K562 (cell line): ENCODE measurements at regions not wholly inside any gene's neighbourhood (a gene's known extent, or its start where the extent isn't known, plus 50 kb on each side); places are given as distances from the start of the nearest gene placed in this dataset.

ENCODE experiments used
- CTCF ChIP-seq, 3 experiments: IDR thresholded peaks in 2 of 3; conservative IDR thresholded peaks in 1 of 3; 2 replicates each; pipeline ENCODE4 v1.5.1; 2011 to 2012; ENCODE audit warnings: low read length in 3 of 3, mild to moderate bottlenecking in 3 of 3, control low read depth in 2 of 3, improper control_type of control experiment in 1 of 3, inconsistent platforms in 1 of 3, low read depth in 1 of 3, mixed read lengths in 1 of 3, moderate library complexity in 1 of 3; ENCODE audit not compliant: insufficient read depth in 2 of 3
- E2F5 ChIP-seq: sonication (generic); formaldehyde crosslinking; IDR thresholded peaks from 2 replicates; pipeline ENCODE4 v1.8.0; 2022; ENCODE audit warnings: mild to moderate bottlenecking, missing genetic modification reagents
- HCFC1 ChIP-seq: IDR thresholded peaks from 2 replicates; pipeline ENCODE4 v1.6.1; 2012; ENCODE audit warnings: low read depth, low read length, improper control_type of control experiment
- MLLT1 ChIP-seq, 2 experiments: fragments of 450-650 bp; IDR thresholded peaks; 2 replicates each; pipeline ENCODE4 v1.6.1; 2016
- SIX5 ChIP-seq, 2 experiments: IDR thresholded peaks; 2 replicates each; pipeline ENCODE4 v1.6.1; 2011; ENCODE audit warnings: low read length in 2 of 2, borderline replicate concordance in 1 of 2, low read depth in 1 of 2, mild to moderate bottlenecking in 1 of 2, moderate library complexity in 1 of 2; ENCODE audit not compliant: insufficient read depth in 1 of 2
- TAF1 ChIP-seq: IDR thresholded peaks from 2 replicates; pipeline ENCODE4 v1.6.1; 2011; ENCODE audit warnings: mild to moderate bottlenecking, low read length, moderate library complexity; ENCODE audit not compliant: insufficient read depth, control insufficient read depth, severe bottlenecking; ENCODE audit errors: extremely low read depth
- TAL1 ChIP-seq: fragments of 450-650 bp; IDR thresholded peaks from 2 replicates; pipeline ENCODE4 v1.6.1; 2016; ENCODE audit warnings: mild to moderate bottlenecking
- TOE1 ChIP-seq, 2 experiments: fragments of 450-650 bp in 1 of 2; sonication (generic) in 1 of 2; formaldehyde crosslinking in 1 of 2; IDR thresholded peaks; 2 replicates each; pipeline versions ENCODE4 v1.7.1 to v1.8.0; 2016 to 2022; ENCODE audit warnings: borderline replicate concordance in 2 of 2, mild to moderate bottlenecking in 2 of 2, antibody characterized with exemption in 1 of 2, inconsistent platforms in 1 of 2, low read depth in 1 of 2, missing genetic modification reagents in 1 of 2, moderate library complexity in 1 of 2
- USF2 ChIP-seq: sonication (generic); formaldehyde crosslinking; IDR thresholded peaks from 2 replicates; pipeline ENCODE4 v1.5.0; 2020; ENCODE audit warnings: missing genetic modification reagents
- ZNF212 ChIP-seq: fragments of 450-650 bp; formaldehyde crosslinking; IDR thresholded peaks from 2 replicates; pipeline ENCODE4 v1.4.0; 2020; ENCODE audit warnings: mild to moderate bottlenecking
- ZZZ3 ChIP-seq: fragments of 450-650 bp; IDR thresholded peaks from 2 replicates; pipeline ENCODE4 v1.6.1; 2016; ENCODE audit warnings: antibody characterized with exemption, mild to moderate bottlenecking, moderate library complexity

GRCh38 chr7:96823274-96823673, 113.6 kb upstream of the SEM1 start:
- no peak for TF ChIP-seq E2F5 (CRISPR knock-in tag)
- no peak for TF ChIP-seq SIX5 (IDR thresholded peaks at IDR 0.05; ENCODE audit: borderline replicate concordance in 1 of 2, insufficient read depth in 1 of 2, low read depth in 1 of 2, low read length in 2 of 2)
- TF ChIP-seq TAL1: no peak
- TF ChIP-seq ZNF212 (CRISPR knock-in tag): no peak
- no peak for TF ChIP-seq MLLT1 (IDR thresholded peaks at IDR 0.05)
- no peak for TF ChIP-seq CTCF (IDR thresholded peaks at IDR 0.05 in 2 of 3, conservative IDR thresholded peaks at IDR 0.05 in 1 of 3; ENCODE audit: insufficient read depth in 2 of 3, low read depth in 1 of 3, low read length in 3 of 3)
- no peak for TF ChIP-seq TOE1 (IDR thresholded peaks at IDR 0.05; ENCODE audit: borderline replicate concordance)
- no peak for TF ChIP-seq TOE1 (CRISPR knock-in tag; IDR thresholded peaks at IDR 0.05; ENCODE audit: borderline replicate concordance, low read depth)
- TF ChIP-seq TAF1: no peak
- no peak for TF ChIP-seq HCFC1
- TF ChIP-seq ZZZ3: no peak
- no peak for TF ChIP-seq USF2
